ENCODE measurements at regions not wholly inside any gene's neighbourhood (a gene's known extent, or its start where the extent isn't known, plus 50 kb on each side); places are given as distances from the start of the nearest gene placed in this dataset.

DNA sequence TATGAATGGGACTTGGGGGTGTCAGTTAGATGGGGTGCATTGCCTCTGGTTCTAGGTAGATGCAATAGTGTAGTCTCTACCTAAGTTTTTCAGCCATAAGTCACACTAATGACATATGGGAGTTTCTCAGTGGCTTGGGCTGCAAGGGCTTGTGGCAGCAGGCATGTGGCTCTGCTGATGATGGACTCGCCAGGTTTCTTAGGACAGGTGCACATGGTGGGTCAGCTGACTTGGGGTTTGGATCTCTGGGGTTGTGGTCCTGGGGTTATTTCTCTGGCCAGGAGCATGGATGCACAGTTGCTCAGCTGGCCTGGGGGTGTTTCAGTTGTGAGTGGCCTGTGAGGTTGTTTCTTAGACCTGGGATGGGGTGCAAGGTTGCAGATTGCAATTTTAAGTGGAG is 120.0 kb upstream of the DCBLD2 start:
- no peaks in the 10 kb centered on the region for H3K4me1 ChIP-seq (ENCODE audit: control insufficient read depth, insufficient read depth, low read length, unreplicated experiment)
- no peaks in the 10 kb centered on the region for H3K36me3 ChIP-seq (ENCODE audit: insufficient read depth, low read length)
- no peak overlapping the region for H3K27ac ChIP-seq (ENCODE audit: low read depth, low read length)
- no peaks in the 10 kb centered on the region for H3K27me3 ChIP-seq (ENCODE audit: insufficient read depth, low read length)
- no peaks in the 10 kb centered on the region for H3K79me2 ChIP-seq (ENCODE audit: control insufficient read depth, insufficient read depth, low read length, unreplicated experiment)
- H2AFZ ChIP-seq (ENCODE audit: low read length, unreplicated experiment), result no peak overlapping the region
- H3K4me3 ChIP-seq (ENCODE audit: low read depth, low read length), result no peak overlapping the region

DNA sequence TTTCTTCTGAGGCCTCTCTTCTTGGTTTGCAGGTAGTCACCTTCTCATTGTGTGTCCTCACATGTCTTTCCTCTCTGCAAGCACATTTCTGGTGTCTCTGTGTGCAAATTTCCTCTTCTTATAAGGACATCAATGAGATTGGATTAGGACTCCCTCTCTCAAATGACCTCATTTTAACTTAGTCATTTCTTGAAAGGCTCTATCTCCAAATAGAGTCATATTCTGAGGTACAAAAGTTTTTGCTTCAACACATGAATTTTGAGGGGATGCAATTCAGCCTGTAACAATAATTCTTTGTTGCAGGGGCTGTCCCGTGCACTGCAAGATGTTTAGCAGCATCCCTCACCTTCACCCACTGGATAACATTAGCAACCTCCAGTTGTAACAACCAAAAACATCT is 115.0 kb upstream of the DCBLD2 start:
- Histone ChIP-seq H3K27me3 (ENCODE audit: insufficient read depth, low read length) (no peaks in the 10 kb centered on the region), H3K4me3 (ENCODE audit: low read depth, low read length) (no peak overlapping the region), H2AFZ (ENCODE audit: low read length, unreplicated experiment) (no peak overlapping the region), H3K79me2 (ENCODE audit: control insufficient read depth, insufficient read depth, low read length, unreplicated experiment) (no peaks in the 10 kb centered on the region), H3K4me1 (ENCODE audit: control insufficient read depth, insufficient read depth, low read length, unreplicated experiment) (no peaks in the 10 kb centered on the region), H3K36me3 (ENCODE audit: insufficient read depth, low read length) (no peaks in the 10 kb centered on the region), H3K27ac (ENCODE audit: low read depth, low read length) (no peak overlapping the region)

DNA sequence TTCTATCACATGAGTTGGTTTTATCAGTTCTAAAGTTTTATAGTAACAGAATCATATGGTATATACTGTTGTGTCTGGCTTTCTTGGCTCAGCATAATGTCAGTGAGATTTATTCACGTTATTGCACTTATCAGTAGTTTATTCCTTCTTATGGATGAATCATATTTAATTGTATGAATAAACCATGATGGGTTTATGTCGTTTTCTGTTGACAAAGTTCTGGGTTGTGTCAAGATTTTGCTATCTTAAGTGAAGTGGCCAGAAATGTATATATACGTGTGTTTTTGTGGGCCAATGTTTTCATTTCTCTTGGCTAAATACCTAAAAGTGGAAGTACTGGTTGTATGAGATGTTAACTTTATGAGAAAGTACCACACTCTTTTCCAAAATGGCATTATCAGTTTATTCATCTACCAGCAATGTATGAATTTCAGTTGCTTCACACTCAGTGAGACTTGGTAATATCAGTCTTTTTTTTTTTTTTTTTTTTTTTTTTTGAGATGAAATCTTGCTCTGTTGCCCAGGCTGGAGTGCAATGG is 112.4 kb upstream of the DCBLD2 start:
- no peaks in the 10 kb centered on the region for H3K4me1 ChIP-seq (ENCODE audit: control insufficient read depth, insufficient read depth, low read length, unreplicated experiment)
- no peak overlapping the region for H3K27ac ChIP-seq (ENCODE audit: low read depth, low read length)

DNA sequence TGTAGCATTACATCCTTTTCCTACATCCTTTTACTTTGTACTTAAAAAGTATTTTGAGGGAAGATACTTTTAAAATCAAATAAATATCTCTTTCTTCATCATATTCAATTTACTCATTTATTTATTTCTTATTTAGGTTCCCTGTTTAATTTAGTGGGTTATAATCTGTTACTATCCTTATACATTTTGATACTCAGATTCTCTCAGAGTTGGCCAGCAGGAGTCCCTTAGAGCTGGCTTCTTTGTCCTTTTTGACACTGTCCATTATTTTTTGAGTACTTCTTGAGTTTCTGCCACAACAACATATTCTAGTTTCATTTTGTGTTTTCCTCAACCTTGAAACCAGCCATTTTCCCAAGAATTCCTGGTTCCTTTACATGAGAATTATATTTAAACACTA is 111.6 kb upstream of the DCBLD2 start:
- no peaks in the 10 kb centered on the region for H3K36me3 ChIP-seq (ENCODE audit: insufficient read depth, low read length)
- H3K4me1 ChIP-seq (ENCODE audit: control insufficient read depth, insufficient read depth, low read length, unreplicated experiment), result no peaks in the 10 kb centered on the region
- no peak overlapping the region for H3K4me3 ChIP-seq (ENCODE audit: low read depth, low read length)
- no peak overlapping the region for H3K27ac ChIP-seq (ENCODE audit: low read depth, low read length)
- no peak overlapping the region for H2AFZ ChIP-seq (ENCODE audit: low read length, unreplicated experiment)
- no peaks in the 10 kb centered on the region for H3K79me2 ChIP-seq (ENCODE audit: control insufficient read depth, insufficient read depth, low read length, unreplicated experiment)
- H3K27me3 ChIP-seq (ENCODE audit: insufficient read depth, low read length), result no peaks in the 10 kb centered on the region

More for the DNA sequence above, 112.4 kb upstream of the DCBLD2 start:
- Histone ChIP-seq H2AFZ (ENCODE audit: low read length, unreplicated experiment) (no peak overlapping the region), H3K36me3 (ENCODE audit: insufficient read depth, low read length) (no peaks in the 10 kb centered on the region), H3K79me2 (ENCODE audit: control insufficient read depth, insufficient read depth, low read length, unreplicated experiment) (no peaks in the 10 kb centered on the region), H3K4me3 (ENCODE audit: low read depth, low read length) (no peak overlapping the region), H3K27me3 (ENCODE audit: insufficient read depth, low read length) (no peaks in the 10 kb centered on the region)

DNA sequence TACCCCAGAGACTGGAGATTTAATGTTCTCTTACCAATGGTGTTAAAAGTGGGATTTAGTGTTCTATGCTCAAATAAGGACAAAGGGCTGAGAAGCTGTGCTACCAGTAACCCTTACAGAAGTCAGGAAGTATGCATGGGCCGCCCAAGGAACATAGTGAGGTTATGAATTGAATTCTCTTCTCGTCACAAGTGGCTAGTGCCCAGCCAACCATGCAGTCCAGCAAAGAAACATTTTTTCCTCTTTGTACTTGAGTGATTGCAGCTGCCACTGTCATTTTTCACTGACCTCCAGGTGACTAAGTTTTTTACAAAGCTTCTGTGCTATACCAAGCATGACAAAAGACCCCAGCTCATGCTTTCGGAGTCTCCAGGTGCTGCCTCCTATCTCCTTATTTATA is 110.6 kb upstream of the DCBLD2 start:
- Histone ChIP-seq H3K27me3 (ENCODE audit: insufficient read depth, low read length) (no peaks in the 10 kb centered on the region), H3K79me2 (ENCODE audit: control insufficient read depth, insufficient read depth, low read length, unreplicated experiment) (no peaks in the 10 kb centered on the region), H3K4me1 (ENCODE audit: control insufficient read depth, insufficient read depth, low read length, unreplicated experiment) (no peaks in the 10 kb centered on the region), H3K36me3 (ENCODE audit: insufficient read depth, low read length) (no peaks in the 10 kb centered on the region), H3K4me3 (ENCODE audit: low read depth, low read length) (no peak overlapping the region), H3K27ac (ENCODE audit: low read depth, low read length) (no peak overlapping the region), H2AFZ (ENCODE audit: low read length, unreplicated experiment) (peak overlapping the region; percentile 25)

DNA sequence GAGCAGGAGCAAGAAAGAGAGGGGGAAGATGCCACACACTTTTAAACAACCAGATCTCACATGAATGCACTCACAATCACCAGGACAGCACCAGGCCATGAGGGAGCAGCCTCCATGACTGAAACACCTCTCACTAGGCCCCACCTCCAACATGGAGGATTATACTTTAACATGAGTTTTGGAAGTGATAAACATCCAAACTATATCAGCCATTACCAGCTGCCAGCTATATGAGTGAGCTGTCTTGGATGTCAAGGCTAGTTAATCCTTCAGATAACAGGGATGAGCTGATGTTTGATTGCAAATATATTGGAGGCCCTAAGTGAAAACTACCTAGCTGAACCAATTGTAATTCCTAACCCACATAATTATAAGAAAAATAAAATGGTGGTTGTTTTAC is 108.4 kb upstream of the DCBLD2 start:
- Histone ChIP-seq H3K27ac (ENCODE audit: low read depth, low read length) (no peak overlapping the region), H3K36me3 (ENCODE audit: insufficient read depth, low read length) (no peaks in the 10 kb centered on the region), H3K4me1 (ENCODE audit: control insufficient read depth, insufficient read depth, low read length, unreplicated experiment) (no peaks in the 10 kb centered on the region), H3K79me2 (ENCODE audit: control insufficient read depth, insufficient read depth, low read length, unreplicated experiment) (no peaks in the 10 kb centered on the region), H3K27me3 (ENCODE audit: insufficient read depth, low read length) (no peaks in the 10 kb centered on the region), H2AFZ (ENCODE audit: low read length, unreplicated experiment) (no peak overlapping the region), H3K4me3 (ENCODE audit: low read depth, low read length) (no peak overlapping the region)

DNA sequence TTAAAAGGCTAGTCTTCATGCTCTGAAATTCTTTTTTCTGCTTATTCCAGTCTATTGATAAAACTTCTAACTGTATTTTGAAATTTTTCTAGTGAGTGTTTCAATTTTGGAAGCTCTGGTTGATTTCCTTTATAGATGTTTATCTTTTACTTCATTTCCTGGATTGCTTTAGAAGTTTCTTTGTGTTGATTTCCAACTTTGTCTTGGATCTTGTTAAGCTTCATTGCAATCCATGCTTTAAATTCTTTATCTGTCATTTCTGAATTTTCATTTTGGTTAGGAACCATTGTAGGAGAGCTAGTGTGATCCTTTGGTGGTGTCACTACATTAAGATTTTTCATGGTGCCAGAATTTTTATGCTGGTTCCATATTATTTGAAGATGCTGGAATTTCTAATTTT is 105.2 kb upstream of the DCBLD2 start:
- H3K4me1 ChIP-seq (ENCODE audit: control insufficient read depth, insufficient read depth, low read length, unreplicated experiment), result no peaks in the 10 kb centered on the region
- no peak overlapping the region for H3K27ac ChIP-seq (ENCODE audit: low read depth, low read length)
- no peak overlapping the region for H2AFZ ChIP-seq (ENCODE audit: low read length, unreplicated experiment)
- no peaks in the 10 kb centered on the region for H3K27me3 ChIP-seq (ENCODE audit: insufficient read depth, low read length)
- H3K36me3 ChIP-seq (ENCODE audit: insufficient read depth, low read length), result no peaks in the 10 kb centered on the region
- H3K4me3 ChIP-seq (ENCODE audit: low read depth, low read length), result no peak overlapping the region
- no peaks in the 10 kb centered on the region for H3K79me2 ChIP-seq (ENCODE audit: control insufficient read depth, insufficient read depth, low read length, unreplicated experiment)

DNA sequence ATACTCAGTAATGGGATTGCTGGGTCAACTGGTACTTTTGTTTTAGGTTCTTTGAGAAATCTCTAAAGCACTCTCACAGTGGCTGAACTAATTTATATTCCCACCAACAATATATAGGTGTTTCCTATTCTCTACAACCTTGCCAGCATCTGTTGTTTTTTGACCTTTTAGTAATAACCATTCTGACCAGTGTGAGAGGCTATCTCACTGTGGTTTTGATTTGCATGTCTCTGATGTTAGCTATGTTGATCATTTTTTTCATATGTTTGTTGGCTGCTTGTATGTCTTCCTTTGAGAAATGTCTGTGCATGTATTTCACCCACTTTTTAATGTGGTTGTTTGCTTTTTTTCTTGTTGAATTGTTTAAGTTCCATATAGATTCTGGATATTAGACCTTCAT is 98.2 kb upstream of the DCBLD2 start:
- H3K4me3 ChIP-seq (ENCODE audit: low read depth, low read length), result no peak overlapping the region
- no peaks in the 10 kb centered on the region for H3K4me1 ChIP-seq (ENCODE audit: control insufficient read depth, insufficient read depth, low read length, unreplicated experiment)
- H3K27ac ChIP-seq (ENCODE audit: low read depth, low read length), result no peak overlapping the region

DNA sequence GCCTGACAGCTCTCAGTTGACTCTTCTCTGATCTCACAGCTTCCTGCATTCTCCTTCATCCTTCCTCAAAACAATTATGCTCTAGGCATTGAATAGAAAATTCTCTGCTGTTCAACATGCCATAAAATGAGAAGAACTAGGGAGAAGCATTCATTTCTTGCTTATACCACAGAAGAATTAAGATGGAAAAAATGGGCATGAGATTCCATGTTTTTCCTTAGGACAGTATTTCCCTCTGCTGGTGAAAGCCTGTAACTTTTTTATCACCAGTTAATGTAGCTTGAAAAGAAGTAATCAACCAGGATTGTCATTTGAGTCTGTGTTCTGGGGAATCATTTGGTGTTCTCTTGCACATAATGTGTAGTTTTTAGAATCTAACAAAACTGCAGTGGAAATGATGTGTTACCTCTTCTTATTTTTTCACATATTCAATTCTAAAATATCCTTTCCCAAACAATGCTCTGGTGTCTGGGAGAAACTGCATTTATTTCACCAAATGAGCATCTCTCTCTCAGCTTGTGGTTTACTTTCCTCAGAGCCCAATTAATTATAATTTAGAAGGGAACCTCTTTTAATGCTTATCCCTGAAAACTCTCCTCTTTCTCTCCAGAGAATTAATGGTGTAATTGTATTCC is 92.8 kb upstream of the DCBLD2 start:
- Histone ChIP-seq H2AFZ (ENCODE audit: low read length, unreplicated experiment) (no peak overlapping the region), H3K27me3 (ENCODE audit: insufficient read depth, low read length) (no peaks in the 10 kb centered on the region), H3K79me2 (ENCODE audit: control insufficient read depth, insufficient read depth, low read length, unreplicated experiment) (peaks cover 5% of the 10 kb centered on the region), H3K36me3 (ENCODE audit: insufficient read depth, low read length) (no peaks in the 10 kb centered on the region), H3K4me1 (ENCODE audit: control insufficient read depth, insufficient read depth, low read length, unreplicated experiment) (peaks cover 3% of the 10 kb centered on the region), H3K4me3 (ENCODE audit: low read depth, low read length) (no peak overlapping the region), H3K27ac (ENCODE audit: low read depth, low read length) (no peak overlapping the region)

More for the DNA sequence above, 98.2 kb upstream of the DCBLD2 start:
- Histone ChIP-seq H3K27me3 (ENCODE audit: insufficient read depth, low read length) (no peaks in the 10 kb centered on the region), H3K79me2 (ENCODE audit: control insufficient read depth, insufficient read depth, low read length, unreplicated experiment) (no peaks in the 10 kb centered on the region), H3K36me3 (ENCODE audit: insufficient read depth, low read length) (no peaks in the 10 kb centered on the region), H2AFZ (ENCODE audit: low read length, unreplicated experiment) (no peak overlapping the region)

DNA sequence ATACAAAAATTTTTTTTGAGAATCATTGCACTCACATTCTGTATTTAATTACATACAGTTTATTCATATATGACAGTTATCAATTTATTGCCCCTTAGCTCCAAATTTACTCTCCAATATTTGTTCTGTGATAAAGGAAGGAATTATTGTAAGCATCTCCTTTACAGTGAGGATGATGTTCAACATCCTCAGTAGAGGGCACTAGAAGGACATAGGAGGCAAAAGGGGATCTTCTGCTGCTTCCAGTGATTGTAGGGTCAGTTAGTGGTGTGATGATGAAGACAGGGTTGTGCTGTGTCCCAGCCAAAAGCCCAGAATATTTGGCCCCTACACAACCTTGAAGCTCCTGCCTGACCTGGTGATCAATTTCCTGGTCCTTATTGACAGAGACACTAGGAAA is 89.9 kb upstream of the DCBLD2 start:
- Histone ChIP-seq H3K36me3 (ENCODE audit: insufficient read depth, low read length) (no peaks in the 10 kb centered on the region), H3K27ac (ENCODE audit: low read depth, low read length) (peak overlapping the region; percentile 1; the same call in 1 of the 2 replicates), H3K4me1 (ENCODE audit: control insufficient read depth, insufficient read depth, low read length, unreplicated experiment) (peaks cover 7% of the 10 kb centered on the region), H3K27me3 (ENCODE audit: insufficient read depth, low read length) (no peaks in the 10 kb centered on the region), H3K79me2 (ENCODE audit: control insufficient read depth, insufficient read depth, low read length, unreplicated experiment) (peaks cover 5% of the 10 kb centered on the region), H3K4me3 (ENCODE audit: low read depth, low read length) (no peak overlapping the region), H2AFZ (ENCODE audit: low read length, unreplicated experiment) (peak overlapping the region; percentile 52)

DNA sequence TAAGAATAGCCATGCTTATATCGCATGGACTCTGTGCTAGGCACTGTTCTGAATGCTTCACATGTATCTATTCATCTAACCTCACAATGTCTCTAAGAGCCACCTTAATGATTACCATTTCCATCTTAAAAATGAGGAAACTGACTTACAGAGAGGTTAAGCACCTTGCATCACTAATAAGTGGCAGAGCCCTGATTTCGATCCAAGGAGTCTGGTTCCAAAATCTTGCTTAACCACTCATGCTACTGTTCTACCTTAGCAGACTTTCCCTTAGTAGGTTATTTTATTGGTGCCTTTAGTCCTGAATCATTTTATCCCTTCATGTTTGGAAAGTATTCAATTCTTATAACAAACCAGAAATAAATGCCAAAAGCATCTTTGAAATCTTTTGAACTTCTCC is 89.2 kb upstream of the DCBLD2 start:
- Histone ChIP-seq H3K4me3 (ENCODE audit: low read depth, low read length) (no peak overlapping the region), H3K27me3 (ENCODE audit: insufficient read depth, low read length) (no peaks in the 10 kb centered on the region), H2AFZ (ENCODE audit: low read length, unreplicated experiment) (no peak overlapping the region), H3K4me1 (ENCODE audit: control insufficient read depth, insufficient read depth, low read length, unreplicated experiment) (peaks cover 13% of the 10 kb centered on the region), H3K27ac (ENCODE audit: low read depth, low read length) (no peak overlapping the region), H3K79me2 (ENCODE audit: control insufficient read depth, insufficient read depth, low read length, unreplicated experiment) (peaks cover 6% of the 10 kb centered on the region), H3K36me3 (ENCODE audit: insufficient read depth, low read length) (no peaks in the 10 kb centered on the region)
